ENCODE measurements at regions not wholly inside any gene's neighbourhood (a gene's known extent, or its start where the extent isn't known, plus 50 kb on each side); places are given as distances from the start of the nearest gene placed in this dataset.
A peak's percentile ranks its signal among the peaks of the same experiment; 100 is the strongest.
"Not testable (repeated sequence)": the region's sequence is repeated elsewhere in the genome, so short reads cannot be mapped to it uniquely, and the experiment has no call there.

GRCh38 chr6:144466716-144467115 is 181.6 kb downstream of the UTRN start:
- intact Hi-C loops (cut with DNase I), result no loop called here
- no peak for ATAC-seq
- DNase-seq (ENCODE audit: low spot score), result no peak

GRCh38 chr6:144467172-144467762 is 182.1 kb downstream of the UTRN start:
- DNase-seq (ENCODE audit: low spot score), result no peak
- ATAC-seq, result no peak
- intact Hi-C loops (cut with DNase I), result no loop called here

GRCh38 chr6:144467921-144468320 is 182.8 kb downstream of the UTRN start:
- DNase-seq (ENCODE audit: low spot score) (no peak), ATAC-seq (no peak)
- intact Hi-C loops (cut with DNase I), result no loop called here

- DNase-seq (ENCODE audit: low spot score) (no peak), ATAC-seq (no peak)
- intact Hi-C loops (cut with DNase I), result no loop called here
Measured at GRCh38 chr6:144468709-144469108, 183.6 kb downstream of the UTRN start.

DNA sequence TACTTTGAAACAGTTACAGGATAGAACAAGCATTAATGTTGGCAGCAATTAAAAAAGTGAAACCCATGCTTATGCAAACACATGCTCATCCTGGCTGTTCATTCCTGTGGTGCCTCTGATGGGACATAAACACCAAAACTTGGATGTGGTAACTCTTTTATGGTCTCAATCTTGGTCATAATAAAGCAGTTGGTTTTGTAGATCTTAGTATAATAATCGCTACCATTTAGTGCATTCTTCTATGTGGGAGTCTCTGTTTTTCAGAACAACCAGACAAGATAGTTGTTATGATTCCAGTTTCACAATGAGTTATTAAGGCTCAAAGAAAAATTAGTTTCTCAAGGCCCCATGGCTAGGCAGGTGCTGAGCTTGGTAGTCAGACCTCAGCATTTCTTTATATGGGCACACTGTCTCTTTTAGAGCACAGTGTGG is 184.0 kb downstream of the UTRN start:
- intact Hi-C loops (cut with DNase I), result no loop called here
- DNase-seq (ENCODE audit: low spot score) (no peak), ATAC-seq (no peak)

DNA sequence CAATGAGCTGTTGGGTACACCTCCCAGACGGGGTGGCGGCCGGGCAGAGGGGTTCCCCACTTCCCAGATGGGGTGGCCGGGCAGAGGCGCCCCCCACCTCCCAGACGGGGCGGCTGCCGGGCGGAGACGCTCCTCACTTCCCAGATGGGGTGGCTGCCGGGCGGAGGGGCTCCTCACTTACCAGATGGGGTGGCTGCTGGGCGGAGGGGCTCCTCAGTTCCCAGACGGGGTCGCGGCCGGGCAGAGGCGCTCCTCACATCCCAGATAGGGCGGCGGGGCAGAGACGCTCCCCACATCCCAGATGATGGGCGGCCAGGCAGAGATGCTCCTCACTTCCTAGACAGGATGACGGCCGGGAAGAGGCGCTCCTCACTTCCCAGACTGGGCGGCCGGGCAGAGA is 185.1 kb downstream of the UTRN start:
- not testable (repeated sequence) for ATAC-seq; DNase-seq (ENCODE audit: low spot score)
- intact Hi-C loops (cut with DNase I), result loop anchor here (10.0 kb wide), 2 partner anchors 185 to 255 kb away; partner anchors contain the start of gene UTRN

GRCh38 chr6:144471986-144472385 is 186.9 kb downstream of the UTRN start:
- DNase-seq (ENCODE audit: low spot score) (no peak), ATAC-seq (no peak)
- intact Hi-C loops (cut with DNase I), result loop anchor here (10.0 kb wide), 2 partner anchors 187 to 257 kb away; partner anchors contain the start of gene UTRN

DNA sequence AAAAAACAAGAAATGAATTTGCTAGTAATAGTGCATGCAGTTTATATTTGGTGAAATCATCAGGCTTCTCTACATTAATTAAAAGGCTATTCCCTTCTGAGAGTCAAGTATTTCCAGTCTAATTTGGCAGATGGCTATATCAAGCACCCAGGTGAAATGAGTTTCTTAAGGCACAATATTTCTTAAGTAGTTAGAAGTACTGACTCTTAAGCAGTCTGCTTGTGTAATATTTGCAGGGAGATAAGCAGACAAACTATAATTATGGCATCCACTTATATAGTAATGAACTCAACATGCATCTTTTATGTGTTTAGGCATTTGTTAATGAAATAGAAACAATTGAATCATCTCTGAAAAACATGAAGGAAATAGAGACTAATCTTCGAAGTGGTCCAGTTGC is 189.2 kb downstream of the UTRN start:
- no peak for ATAC-seq
- intact Hi-C loops (cut with DNase I), result loop anchor here (10.0 kb wide), 2 partner anchors 189 to 259 kb away; partner anchors contain the start of gene UTRN
- no peak for DNase-seq (ENCODE audit: low spot score)

DNA sequence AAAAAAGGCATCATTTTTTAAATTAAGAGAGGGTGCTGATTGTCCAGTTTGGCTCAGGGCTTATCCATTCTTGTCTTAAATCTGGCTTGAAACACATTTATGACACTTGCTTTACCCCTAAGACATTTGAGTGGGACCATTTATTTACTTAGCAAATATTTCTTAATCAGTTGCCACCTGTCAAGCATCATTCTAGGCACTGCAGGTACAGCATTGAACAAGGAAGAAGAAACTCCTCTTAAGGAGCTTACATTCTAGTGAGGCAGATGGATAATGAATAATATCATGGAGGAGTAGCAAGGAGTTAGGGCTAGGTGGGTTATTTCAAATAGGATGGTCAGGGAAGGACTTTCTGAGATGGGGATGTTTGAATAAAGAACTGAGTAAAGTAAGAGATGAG is 189.8 kb downstream of the UTRN start:
- no peak for DNase-seq (ENCODE audit: low spot score)

DNA sequence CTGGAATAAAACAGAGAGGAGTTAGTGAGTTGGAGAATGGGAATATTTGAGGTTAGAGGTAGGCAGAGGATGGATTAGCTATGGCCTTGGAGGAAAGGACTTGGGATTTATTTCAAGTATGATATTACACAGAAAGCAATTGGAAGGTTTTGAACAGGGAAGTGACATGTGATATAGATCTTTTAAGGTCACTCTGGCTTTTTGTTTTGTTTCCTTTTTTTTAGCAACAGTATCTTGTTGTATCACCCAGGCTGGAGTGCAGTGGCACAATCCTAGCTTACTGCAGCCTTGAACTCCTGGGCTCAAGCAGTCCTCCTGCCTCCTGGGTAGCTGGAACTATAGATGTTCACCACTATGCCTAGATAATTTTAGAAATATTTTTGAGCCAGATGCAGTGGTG is 190.3 kb downstream of the UTRN start:
- no peak for ATAC-seq
- no peak for DNase-seq (ENCODE audit: low spot score)
- intact Hi-C loops (cut with DNase I), result loop anchor here (10.0 kb wide), 2 partner anchors 191 to 261 kb away; partner anchors contain the start of gene UTRN

More for the DNA sequence above, 189.8 kb downstream of the UTRN start:
- intact Hi-C loops (cut with DNase I), result loop anchor here (10.0 kb wide), 2 partner anchors 190 to 260 kb away; partner anchors contain the start of gene UTRN
- no peak for ATAC-seq

DNA sequence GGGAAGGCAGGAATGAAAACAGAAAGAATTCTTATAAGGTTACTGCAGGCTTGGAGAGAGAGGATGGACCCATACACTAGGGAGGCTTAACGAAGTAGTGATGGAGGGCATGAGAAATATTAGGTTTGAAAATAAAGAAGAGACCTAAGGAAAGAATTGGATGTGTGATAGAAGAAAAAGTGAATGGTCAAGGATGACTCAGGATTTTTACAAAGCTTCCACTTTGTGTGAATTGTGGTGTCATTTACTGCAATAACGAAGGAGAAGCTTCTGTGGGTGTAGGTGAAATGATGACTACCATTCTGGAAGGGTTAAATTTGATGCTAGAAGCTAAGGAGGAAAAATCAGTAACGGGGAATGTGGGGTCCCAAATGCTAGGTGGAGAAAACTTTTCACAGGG is 191.2 kb downstream of the UTRN start:
- no peak for DNase-seq (ENCODE audit: low spot score)
- intact Hi-C loops (cut with DNase I), result loop anchor here (10.0 kb wide), 2 partner anchors 191 to 261 kb away; partner anchors contain the start of gene UTRN

DNA sequence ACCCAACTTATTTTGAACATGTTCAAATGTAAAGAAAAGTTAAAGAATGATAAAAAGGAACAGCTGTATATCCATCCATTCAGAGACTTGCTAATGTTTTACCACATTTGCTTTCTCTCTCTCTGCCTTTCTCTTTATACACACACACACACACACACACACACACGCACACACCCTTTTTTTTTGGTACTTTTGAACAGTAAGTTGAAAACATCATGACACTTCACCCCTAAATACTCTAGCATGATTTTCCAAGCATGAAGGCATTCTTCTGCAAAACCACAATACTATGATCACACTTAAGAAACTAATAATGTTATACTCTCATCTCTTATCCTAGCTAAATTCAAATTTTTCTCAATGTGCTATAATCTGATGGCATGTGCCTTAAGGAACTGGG is 192.3 kb downstream of the UTRN start:
- intact Hi-C loops (cut with DNase I), result loop anchor here (10.0 kb wide), 2 partner anchors 193 to 263 kb away; partner anchors contain the start of gene UTRN
- ATAC-seq (peak; percentile 20), DNase-seq (ENCODE audit: low spot score) (no peak)

More for the DNA sequence above, 191.2 kb downstream of the UTRN start:
- ATAC-seq, result no peak

GRCh38 chr6:144477856-144478255 is 192.7 kb downstream of the UTRN start:
- ATAC-seq (no peak), DNase-seq (ENCODE audit: low spot score) (no peak)
- intact Hi-C loops (cut with DNase I), result loop anchor here (10.0 kb wide), 2 partner anchors 193 to 263 kb away; partner anchors contain the start of gene UTRN

GRCh38 chr6:144478483-144478882 is 193.3 kb downstream of the UTRN start:
- ATAC-seq, result peak; percentile 60
- intact Hi-C loops (cut with DNase I), result loop anchor here (10.0 kb wide), 2 partner anchors 194 to 264 kb away; partner anchors contain the start of gene UTRN
- no peak for DNase-seq (ENCODE audit: low spot score)

GRCh38 chr6:144479991-144480390 is 194.9 kb downstream of the UTRN start:
- intact Hi-C loops (cut with DNase I), result loop anchor here (10.0 kb wide), 2 partner anchors 195 to 265 kb away; partner anchors contain the start of gene UTRN
- peak; percentile 69 for ATAC-seq
- DNase-seq (ENCODE audit: low spot score), result no peak

DNA sequence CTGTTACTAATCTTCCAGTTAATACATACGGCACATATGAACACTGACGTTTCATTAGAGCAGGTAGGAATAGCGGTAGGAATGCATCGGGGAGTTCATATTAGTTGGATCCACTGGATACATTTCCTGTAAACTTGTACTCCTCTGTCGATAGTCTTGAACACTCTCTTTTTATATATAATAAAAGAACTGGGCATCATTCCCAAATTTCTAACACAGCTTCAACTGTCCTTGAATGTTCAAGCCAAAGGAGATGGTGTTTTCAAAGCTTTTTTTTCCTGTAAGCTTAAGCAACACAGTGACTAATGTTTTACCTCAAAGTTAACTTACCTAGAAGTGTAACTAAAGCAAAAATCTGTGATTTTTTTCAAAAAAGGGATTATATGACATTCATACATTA is 195.3 kb downstream of the UTRN start:
- peak; percentile 29 for ATAC-seq
- intact Hi-C loops (cut with DNase I), result no loop called here
- DNase-seq (ENCODE audit: low spot score), result no peak

DNA sequence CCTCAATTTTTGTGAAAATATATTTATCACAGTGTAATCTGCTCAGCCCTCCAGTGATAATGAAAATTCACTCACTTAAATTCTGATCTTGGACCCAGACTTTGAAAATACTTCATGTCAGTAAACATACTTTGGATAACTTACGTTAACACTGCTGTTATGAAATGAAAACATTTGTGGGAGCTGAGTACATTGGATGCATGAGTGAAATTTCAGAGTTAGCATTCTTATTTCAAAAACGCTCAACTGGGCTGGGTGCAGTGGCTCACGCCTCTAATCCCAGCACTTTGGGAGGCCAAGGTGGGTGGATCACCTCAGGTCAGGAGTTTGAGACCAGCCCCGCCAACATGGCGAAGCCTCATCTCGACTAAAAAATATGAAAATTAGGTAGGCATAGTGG is 196.4 kb downstream of the UTRN start:
- intact Hi-C loops (cut with DNase I), result no loop called here
- no peak for ATAC-seq
- no peak for DNase-seq (ENCODE audit: low spot score)

- DNase-seq (ENCODE audit: low spot score), result peak; percentile 86
- intact Hi-C loops (cut with DNase I), result no loop called here
- ATAC-seq, result peak; percentile 81
Measured at GRCh38 chr6:144482142-144482541, 197.0 kb downstream of the UTRN start.

DNA sequence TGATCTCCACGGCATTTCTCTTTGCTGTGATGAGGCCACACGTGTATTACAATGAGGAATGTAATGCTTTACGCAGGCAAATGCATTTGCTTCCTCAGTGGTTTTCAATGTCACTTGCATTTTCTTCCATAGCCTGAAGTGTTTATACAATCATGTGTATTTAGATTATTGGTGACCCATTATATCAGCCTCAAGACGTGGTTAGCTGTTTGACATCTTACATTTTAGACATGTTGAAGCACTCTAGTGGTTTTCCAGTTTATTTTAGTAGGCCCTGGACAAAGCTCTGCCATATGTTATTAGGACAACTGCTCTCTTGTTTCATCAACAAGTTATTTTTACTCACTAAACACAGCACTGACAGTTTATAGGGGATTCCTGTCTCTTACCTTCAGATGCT is 200.4 kb downstream of the UTRN start:
- no peak for ATAC-seq
- intact Hi-C loops (cut with DNase I), result no loop called here
- DNase-seq (ENCODE audit: low spot score), result no peak

DNA sequence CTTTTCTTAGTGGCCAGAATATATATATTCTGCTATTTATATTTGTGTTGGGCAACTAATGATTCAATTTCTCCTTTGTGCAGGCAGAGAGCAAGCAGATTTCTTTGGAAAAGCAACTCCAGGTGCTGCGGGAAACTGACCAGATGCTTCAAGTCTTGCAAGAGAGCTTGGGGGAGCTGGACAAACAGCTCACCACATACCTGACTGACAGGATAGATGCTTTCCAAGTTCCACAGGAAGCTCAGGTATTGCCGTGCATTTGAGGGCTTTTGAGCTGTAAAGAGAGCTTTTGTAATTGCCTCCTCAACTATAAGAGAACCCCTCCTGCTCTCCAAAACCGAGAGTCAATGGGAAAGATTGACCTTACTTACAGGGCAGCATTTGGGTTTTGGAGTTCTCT is 203.5 kb downstream of the UTRN start:
- intact Hi-C loops (cut with DNase I), result no loop called here
- ATAC-seq, result no peak

More for the DNA sequence above, 203.5 kb downstream of the UTRN start:
- DNase-seq (ENCODE audit: low spot score), result no peak

Data from sciatic nerve (tissue), 2 donors.